HepG2 (cell line): ENCODE measurements at regions not wholly inside any gene's neighbourhood (a gene's known extent, or its start where the extent isn't known, plus 50 kb on each side); places are given as distances from the start of the nearest gene placed in this dataset.

Source experiments
- ATAC-seq: fragments of 200-7000 bp; cut with Tn5 transposase; 3 replicates; pipeline ENCODE4 v1.9.1; 2020; ENCODE audit warnings: mild to moderate bottlenecking, moderate library complexity
- BruUV-seq: library from RNA; stranded (reverse); fragments of 400-500 nt; replicated peaks from 2 replicates; lab custom pipeline; 2021; lab: Mats Ljungman, UMichigan
- CTCF ChIA-PET: fragments of 300-600 bp; formaldehyde crosslinking; extraction: SDS; loops from one replicate; lab custom pipeline; 2021; ENCODE audit warnings: low total read pairs, inconsistent platforms, low intra/inter-chr PET ratio; lab: Yijun Ruan, JAX
- POLR2A ChIA-PET: fragments of 350-600 bp; sonication (Branson Sonifier 250); formaldehyde crosslinking; loops from one replicate; lab custom pipeline; 2020; ENCODE audit warnings: antibody characterized with exemption, inconsistent platforms; lab: Yijun Ruan, JAX
- DNase-seq: peaks from one replicate; pipeline ENCODE4 v3.0.0-alpha.2; 2015; ENCODE audit warnings: low spot score
- FAIRE-seq: peaks from 3 replicates; lab custom pipeline; 2011; peaks lifted over from hg19 to GRCh38; lab: Jason Lieb, UNC
- H2AFZ ChIP-seq: one replicate; pipeline ENCODE4 v1.6.1; 2011; ENCODE audit warnings: low read length, inconsistent platforms
- H3K27ac ChIP-seq: fragments of 300-600 bp; 3 replicates; pipeline ENCODE4 v1.8.0; 2011; ENCODE audit warnings: mixed run types, mild to moderate bottlenecking, mixed read lengths, low read length, inconsistent platforms; ENCODE audit not compliant: insufficient read depth; ENCODE audit errors: extremely low read length
- H3K27me3 ChIP-seq, 2 experiments: fragments of 200-600 bp in 1 of 2; 2 replicates in 1 of 2; 3 replicates in 1 of 2; pipeline versions ENCODE4 v1.6.0 to v1.8.0; 2011; ENCODE audit warnings: low read length in 2 of 2, mild to moderate bottlenecking in 2 of 2, moderate library complexity in 2 of 2, inconsistent platforms in 1 of 2; ENCODE audit not compliant: insufficient read depth in 2 of 2, control insufficient read depth in 1 of 2
- H3K36me3 ChIP-seq, 2 experiments: fragments of 200-600 bp in 1 of 2; replicated peaks in 1 of 2; 2 replicates in 1 of 2; 3 replicates in 1 of 2; pipeline versions ENCODE4 v1.5.1 to v1.8.0; 2011; ENCODE audit warnings: low read length in 2 of 2, inconsistent platforms in 1 of 2; ENCODE audit not compliant: insufficient read depth in 2 of 2, control insufficient read depth in 1 of 2
- H3K4me1 ChIP-seq: 2 replicates; pipeline ENCODE4 v1.5.1; 2012; ENCODE audit warnings: low read length, inconsistent platforms; ENCODE audit not compliant: insufficient read depth
- H3K4me2 ChIP-seq: 2 replicates; pipeline ENCODE4 v1.6.0; 2011; ENCODE audit warnings: low read depth, low read length, inconsistent platforms
- H3K4me3 ChIP-seq, 3 experiments: fragments of 200-600 bp in 1 of 3; sonication (generic), shearing (Covaris generic) in 1 of 3; replicated peaks in 1 of 3; 2 replicates each; pipeline ENCODE4 v1.5.1; 2011 to 2016; ENCODE audit warnings: low read length in 3 of 3, inconsistent platforms in 2 of 3, low read depth in 2 of 3, mild to moderate bottlenecking in 2 of 3, control low read depth in 1 of 3, mixed read lengths in 1 of 3; ENCODE audit not compliant: insufficient read depth in 1 of 3
- H3K79me2 ChIP-seq: one replicate; pipeline ENCODE4 v1.6.1; 2011; ENCODE audit warnings: low read length, inconsistent platforms; ENCODE audit not compliant: insufficient read depth
- H3K9ac ChIP-seq: 2 replicates; pipeline ENCODE4 v1.6.0; 2011; ENCODE audit warnings: mild to moderate bottlenecking, low read depth, low read length, inconsistent platforms; ENCODE audit not compliant: insufficient read depth
- H3K9me3 ChIP-seq: 2 replicates; pipeline ENCODE4 v1.5.1; 2012; ENCODE audit warnings: mild to moderate bottlenecking, low read length
- H4K20me1 ChIP-seq: 2 replicates; pipeline ENCODE4 v1.6.0; 2011; ENCODE audit warnings: inconsistent platforms, mild to moderate bottlenecking, low read length, moderate library complexity; ENCODE audit not compliant: insufficient read depth
- MAFG ChIP-seq: sonication (generic); formaldehyde crosslinking; IDR thresholded peaks from 2 replicates; pipeline ENCODE4 v1.5.1; 2020; ENCODE audit warnings: mild to moderate bottlenecking, missing genetic modification reagents
- NPAS2 ChIP-seq: sonication (generic); formaldehyde crosslinking; IDR thresholded peaks from 2 replicates; pipeline ENCODE4 v1.8.0; 2022; ENCODE audit warnings: mild to moderate bottlenecking, missing genetic modification reagents, borderline replicate concordance
- PPARG ChIP-seq: conservative IDR thresholded peaks from 2 replicates; pipeline ENCODE4 v1.6.1; 2016; ENCODE audit warnings: missing biosample characterization, missing genetic modification reagents
- TCF12 ChIP-seq, 2 experiments: fragments of 450-650 bp in 1 of 2; sonication (generic) in 1 of 2; formaldehyde crosslinking in 1 of 2; IDR thresholded peaks; 2 replicates each; pipeline versions ENCODE4 v1.6.1 to v1.8.0; 2017 to 2022; ENCODE audit warnings: antibody characterized with exemption in 1 of 2, mild to moderate bottlenecking in 1 of 2, missing genetic modification reagents in 1 of 2, moderate library complexity in 1 of 2
- ZSCAN30 ChIP-seq: sonication (generic); formaldehyde crosslinking; IDR thresholded peaks from 2 replicates; pipeline ENCODE4 v1.5.0; 2020; ENCODE audit warnings: mild to moderate bottlenecking, missing genetic modification reagents
- WGBS: methylation state at CpG from one replicate; pipeline ENCODE4 v1.1.6; 2017; ENCODE audit warnings: low lambda C conversion rate; 5-methylcytosine and 5-hydroxymethylcytosine counted together
- in situ Hi-C: cut with HindIII; loops from 2 replicates; pipeline ENCODE4 v1.10.0; 2017; ENCODE audit warnings: low pct_unique_long_range_greater_than_20kb; ENCODE audit not compliant: extremely low pct_ligation_motif_present
- intact Hi-C: fragments of 100-400 bp; cut with micrococcal nuclease; formaldehyde crosslinking; loops from one replicate; pipeline ENCODE4 v1.10.0; 2022; ENCODE audit not compliant: unreplicated experiment
- TF ChIP-seq, protein P1 (sequence below): sonication (generic); formaldehyde crosslinking; IDR thresholded peaks from 2 replicates; pipeline ENCODE4 v1.4.0; 2020; ENCODE audit warnings: missing genetic modification reagents
- TF ChIP-seq, protein P2 (sequence below): IDR thresholded peaks from 2 replicates; pipeline ENCODE4 v1.6.1; 2018; ENCODE audit warnings: missing genetic modification reagents

DNA sequence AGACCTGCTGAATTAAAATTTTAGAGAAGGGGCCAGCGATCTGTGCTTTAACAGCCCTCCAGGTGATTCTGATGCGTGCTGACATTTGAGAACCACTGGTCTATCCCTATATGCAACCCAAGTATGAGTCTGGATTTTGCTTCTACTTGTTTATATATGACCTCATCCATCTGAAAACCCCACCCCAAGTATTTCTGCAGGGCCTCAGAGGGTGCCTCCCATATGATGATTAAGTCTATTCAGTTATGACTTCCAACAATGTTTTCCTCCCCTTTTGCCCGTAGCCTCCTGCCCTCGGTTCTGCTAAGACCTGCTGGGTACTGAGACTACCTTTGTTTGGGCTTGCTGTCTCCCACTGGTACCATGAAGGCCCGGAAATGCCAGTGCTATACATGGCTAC lies 376.0 kb upstream of the SMARCA2 start (continued):
- TF ChIP-seq MAFG (no peak), NPAS2 (CRISPR knock-in tag) (no peak)
- TF ChIP-seq, all 625 proteins: peak for 0

DNA sequence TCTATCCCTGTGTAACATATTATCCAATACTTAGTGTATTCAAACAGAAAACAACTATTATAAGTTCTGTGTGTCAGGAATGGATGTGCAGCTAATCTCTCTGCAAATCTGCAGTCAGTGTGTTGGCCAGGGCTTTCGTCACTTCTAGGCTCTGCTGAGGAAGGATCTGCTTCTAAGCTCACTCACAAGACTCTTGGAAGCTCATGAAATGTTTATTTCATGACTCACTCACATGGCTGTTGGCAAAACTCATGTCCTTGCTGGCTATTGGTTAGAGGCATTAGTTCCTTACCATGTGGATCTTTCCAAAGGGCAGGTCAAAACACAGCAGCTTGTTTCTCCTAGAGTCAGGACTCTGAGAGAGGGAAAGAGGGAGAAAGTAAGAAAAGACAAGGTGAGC lies 367.4 kb upstream of the SMARCA2 start:
- H3K4me2 ChIP-seq = no peak overlapping the region
- ChIA-PET POLR2A (no interaction called here), CTCF (no interaction called here)
- intact Hi-C loops (no loop called here), in situ Hi-C loops (no loop called here)
- WGBS = 0% methylated on average over 1 of the region's 1 CpG
- H3K4me1 ChIP-seq = no peaks in the 10 kb centered on the region
- BruUV-seq = no TSS peak
- no peaks in the 10 kb centered on the region for H3K27me3 ChIP-seq
- H3K4me3 ChIP-seq = no peak overlapping the region
- DNase-seq (no peak), FAIRE-seq (no peak), ATAC-seq (no peak)
- H3K79me2 ChIP-seq = no peaks in the 10 kb centered on the region
- TF ChIP-seq, protein P1, sequence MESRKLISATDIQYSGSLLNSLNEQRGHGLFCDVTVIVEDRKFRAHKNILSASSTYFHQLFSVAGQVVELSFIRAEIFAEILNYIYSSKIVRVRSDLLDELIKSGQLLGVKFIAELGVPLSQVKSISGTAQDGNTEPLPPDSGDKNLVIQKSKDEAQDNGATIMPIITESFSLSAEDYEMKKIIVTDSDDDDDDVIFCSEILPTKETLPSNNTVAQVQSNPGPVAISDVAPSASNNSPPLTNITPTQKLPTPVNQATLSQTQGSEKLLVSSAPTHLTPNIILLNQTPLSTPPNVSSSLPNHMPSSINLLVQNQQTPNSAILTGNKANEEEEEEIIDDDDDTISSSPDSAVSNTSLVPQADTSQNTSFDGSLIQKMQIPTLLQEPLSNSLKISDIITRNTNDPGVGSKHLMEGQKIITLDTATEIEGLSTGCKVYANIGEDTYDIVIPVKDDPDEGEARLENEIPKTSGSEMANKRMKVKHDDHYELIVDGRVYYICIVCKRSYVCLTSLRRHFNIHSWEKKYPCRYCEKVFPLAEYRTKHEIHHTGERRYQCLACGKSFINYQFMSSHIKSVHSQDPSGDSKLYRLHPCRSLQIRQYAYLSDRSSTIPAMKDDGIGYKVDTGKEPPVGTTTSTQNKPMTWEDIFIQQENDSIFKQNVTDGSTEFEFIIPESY = no peak
- TF ChIP-seq ZSCAN30 = no peak
- TF ChIP-seq, protein P2, sequence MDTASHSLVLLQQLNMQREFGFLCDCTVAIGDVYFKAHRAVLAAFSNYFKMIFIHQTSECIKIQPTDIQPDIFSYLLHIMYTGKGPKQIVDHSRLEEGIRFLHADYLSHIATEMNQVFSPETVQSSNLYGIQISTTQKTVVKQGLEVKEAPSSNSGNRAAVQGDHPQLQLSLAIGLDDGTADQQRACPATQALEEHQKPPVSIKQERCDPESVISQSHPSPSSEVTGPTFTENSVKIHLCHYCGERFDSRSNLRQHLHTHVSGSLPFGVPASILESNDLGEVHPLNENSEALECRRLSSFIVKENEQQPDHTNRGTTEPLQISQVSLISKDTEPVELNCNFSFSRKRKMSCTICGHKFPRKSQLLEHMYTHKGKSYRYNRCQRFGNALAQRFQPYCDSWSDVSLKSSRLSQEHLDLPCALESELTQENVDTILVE (CRISPR knock-in tag) = no peak
- no peak for TF ChIP-seq PPARG (CRISPR knock-in tag)
- no peak for TF ChIP-seq TCF12 (IDR thresholded peaks at IDR 0.05)
- TF ChIP-seq TCF12 (CRISPR knock-in tag; IDR thresholded peaks at IDR 0.05) = no peak
- no peaks in the 10 kb centered on the region for H3K36me3 ChIP-seq
- no peaks in the 10 kb centered on the region for H4K20me1 ChIP-seq
- H2AFZ ChIP-seq = no peak overlapping the region
- H3K27ac ChIP-seq = no peak overlapping the region
- no peak overlapping the region for H3K9ac ChIP-seq
- no peaks in the 10 kb centered on the region for H3K9me3 ChIP-seq
